Calu3 (cell line): ENCODE measurements at regions not wholly inside any gene's neighbourhood (a gene's known extent, or its start where the extent isn't known, plus 50 kb on each side); places are given as distances from the start of the nearest gene placed in this dataset.
"Not testable (repeated sequence)": the region's sequence is repeated elsewhere in the genome, so short reads cannot be mapped to it uniquely, and the experiment has no call there.

Experiments
- BruUV-seq: library from RNA; stranded (reverse); fragments of 400-500 nt; replicated peaks from 2 replicates; lab custom pipeline; 2021; lab: Mats Ljungman, UMichigan
- CTCF ChIA-PET: fragments of 300-600 bp; sonication (Branson Sonifier 250); formaldehyde crosslinking; loops from one replicate; lab custom pipeline; 2022; ENCODE audit warnings: antibody characterized with exemption; lab: Charles Lee
- DNase-seq: peaks from one replicate; pipeline ENCODE4 v3.0.0; 2022
- H3K27ac Mint-ChIP-seq: one replicate; pipeline ENCODE4 v1.8.0; 2022; ENCODE audit warnings: mixed read lengths; ENCODE audit not compliant: unreplicated experiment
- H3K27me3 Mint-ChIP-seq: one replicate; pipeline ENCODE4 v1.8.0; 2022; ENCODE audit warnings: mixed read lengths; ENCODE audit not compliant: unreplicated experiment
- H3K36me3 Mint-ChIP-seq: one replicate; pipeline ENCODE4 v1.8.0; 2022; ENCODE audit warnings: mild to moderate bottlenecking, moderate library complexity, mixed read lengths; ENCODE audit not compliant: insufficient read depth, unreplicated experiment
- H3K4me1 Mint-ChIP-seq: one replicate; pipeline ENCODE4 v1.8.0; 2022; ENCODE audit warnings: mild to moderate bottlenecking, low read depth, mixed read lengths; ENCODE audit not compliant: unreplicated experiment
- H3K4me3 Mint-ChIP-seq: one replicate; pipeline ENCODE4 v1.8.0; 2022; ENCODE audit warnings: mild to moderate bottlenecking, low read depth, moderate library complexity, mixed read lengths; ENCODE audit not compliant: unreplicated experiment
- H3K9me3 Mint-ChIP-seq: one replicate; pipeline ENCODE4 v1.8.0; 2022; ENCODE audit warnings: low read depth, mixed read lengths; ENCODE audit not compliant: unreplicated experiment
- CTCF ChIP-seq: fragments of 200-600 bp; IDR thresholded peaks from one replicate; pipeline ENCODE4 v1.8.0; 2022; ENCODE audit warnings: antibody characterized with exemption; ENCODE audit not compliant: unreplicated experiment
- intact Hi-C: fragments of 100-400 bp; cut with micrococcal nuclease; formaldehyde crosslinking; loops from one replicate; pipeline ENCODE4 v1.10.0; 2022; ENCODE audit not compliant: unreplicated experiment

GRCh38 chr16:22648941-22649340 is 138.2 kb downstream of the NPIPB5 start:
- no peak for TF ChIP-seq CTCF
- Mint-ChIP-seq H3K27me3 (no peaks in the 10 kb centered on the region), H3K4me3 (no peak overlapping the region), H3K27ac (no peak overlapping the region), H3K9me3 (no peaks in the 10 kb centered on the region), H3K4me1 (no peaks in the 10 kb centered on the region), H3K36me3 (no peaks in the 10 kb centered on the region)
- no TSS peak for BruUV-seq
- no peak for DNase-seq
- intact Hi-C loops, result no loop called here
- CTCF ChIA-PET, result no interaction called here

GRCh38 chr16:22651111-22651817 is 140.6 kb downstream of the NPIPB5 start:
- DNase-seq, intact Hi-C loops, H3K9me3 Mint-ChIP-seq, H3K4me3 Mint-ChIP-seq, H3K27me3 Mint-ChIP-seq, CTCF ChIA-PET, BruUV-seq, H3K36me3 Mint-ChIP-seq, H3K4me1 Mint-ChIP-seq, H3K27ac Mint-ChIP-seq: not testable (repeated sequence)

- no peaks in the 10 kb centered on the region for H3K27me3 Mint-ChIP-seq
- CTCF ChIA-PET, result no interaction called here
- H3K27ac Mint-ChIP-seq, result no peak overlapping the region
- no peak for DNase-seq
- H3K9me3 Mint-ChIP-seq, result no peaks in the 10 kb centered on the region
- H3K4me1 Mint-ChIP-seq, result no peaks in the 10 kb centered on the region
- no TSS peak for BruUV-seq
- no peak overlapping the region for H3K4me3 Mint-ChIP-seq
- TF ChIP-seq CTCF, result no peak
- H3K36me3 Mint-ChIP-seq, result no peaks in the 10 kb centered on the region
- intact Hi-C loops, result no loop called here
Observed at GRCh38 chr16:22652463-22652845, 141.8 kb downstream of the NPIPB5 start.

- intact Hi-C loops, result no loop called here
- H3K9me3 Mint-ChIP-seq, result no peaks in the 10 kb centered on the region
- no peak overlapping the region for H3K4me3 Mint-ChIP-seq
- H3K4me1 Mint-ChIP-seq, result no peaks in the 10 kb centered on the region
- no peak overlapping the region for H3K27ac Mint-ChIP-seq
- no peaks in the 10 kb centered on the region for H3K36me3 Mint-ChIP-seq
- no peak for DNase-seq
- H3K27me3 Mint-ChIP-seq, result no peaks in the 10 kb centered on the region
- no peak for TF ChIP-seq CTCF
- CTCF ChIA-PET, result no interaction called here
- no TSS peak for BruUV-seq
Observed at GRCh38 chr16:22653876-22654275, 143.2 kb downstream of the NPIPB5 start.

- BruUV-seq, H3K27ac Mint-ChIP-seq, H3K36me3 Mint-ChIP-seq, H3K4me1 Mint-ChIP-seq, DNase-seq, H3K9me3 Mint-ChIP-seq, H3K4me3 Mint-ChIP-seq, intact Hi-C loops, H3K27me3 Mint-ChIP-seq, CTCF ChIA-PET: not testable (repeated sequence)
Observed at GRCh38 chr16:22656573-22656972, 145.9 kb downstream of the NPIPB5 start.
